ENCODE measurements at regions not wholly inside any gene's neighbourhood (a gene's known extent, or its start where the extent isn't known, plus 50 kb on each side); places are given as distances from the start of the nearest gene placed in this dataset.

- H3K27ac ChIP-seq, result no peak overlapping the region
- no peak overlapping the region for H3K4me3 ChIP-seq
- in situ Hi-C loops (cut with MboI; ENCODE audit: low pct_ligation_motif_present in 1 of 4, low pct_unique_long_range_greater_than_20kb in 1 of 4, low sequenced_read_pairs in 3 of 4) (no loop called here), intact Hi-C loops (cut with DNase I; ENCODE audit: low total_unique reads) (no loop called here)
- H3K27me3 ChIP-seq, result no peaks in the 10 kb centered on the region
- no peaks in the 10 kb centered on the region for H3K9me3 ChIP-seq
- DNase-seq, result no peak
- no peaks in the 10 kb centered on the region for H3K36me3 ChIP-seq
- H3K4me1 ChIP-seq, result no peaks in the 10 kb centered on the region
- no peak for TF ChIP-seq EP300 (IDR thresholded peaks at IDR 0.05; ENCODE audit: low read depth)
- no peak for TF ChIP-seq CTCF (IDR thresholded peaks at IDR 0.05)
- no peak for TF ChIP-seq POLR2AphosphoS5 (IDR thresholded peaks at IDR 0.05)
- no peak for TF ChIP-seq POLR2A (IDR thresholded peaks at IDR 0.05)
Measured at GRCh38 chr4:42205541-42205940, 53.1 kb upstream of the BEND4 start.

- 54 to 57% methylated on average over 2 of the region's 2 CpGs for WGBS, 2 donors (ENCODE audit: low coverage in 1 of 2)
- Histone ChIP-seq H3K27me3 (no peaks in the 10 kb centered on the region), H3K36me3 (no peaks in the 10 kb centered on the region), H3K27ac (no peak overlapping the region), H3K4me3 (no peak overlapping the region), H3K4me1 (no peaks in the 10 kb centered on the region), H3K9me3 (no peaks in the 10 kb centered on the region)
- intact Hi-C loops (cut with DNase I; ENCODE audit: low total_unique reads), result no loop called here
- DNase-seq, result no peak
- in situ Hi-C loops (cut with MboI; ENCODE audit: low pct_ligation_motif_present in 1 of 4, low pct_unique_long_range_greater_than_20kb in 1 of 4, low sequenced_read_pairs in 3 of 4), result no loop called here
- no peak for TF ChIP-seq EP300 (IDR thresholded peaks at IDR 0.05; ENCODE audit: low read depth)
- TF ChIP-seq POLR2A (IDR thresholded peaks at IDR 0.05), result no peak
- TF ChIP-seq POLR2AphosphoS5 (IDR thresholded peaks at IDR 0.05), result no peak
- no peak for TF ChIP-seq CTCF (IDR thresholded peaks at IDR 0.05)
Measured at GRCh38 chr4:42216664-42217063, 64.2 kb upstream of the BEND4 start.

- no peak for TF ChIP-seq EP300 (IDR thresholded peaks at IDR 0.05; ENCODE audit: low read depth)
- no peak for TF ChIP-seq POLR2A (IDR thresholded peaks at IDR 0.05)
- no peak for TF ChIP-seq POLR2AphosphoS5 (IDR thresholded peaks at IDR 0.05)
- no peak for TF ChIP-seq CTCF (IDR thresholded peaks at IDR 0.05)
- no peak for DNase-seq
- in situ Hi-C loops (cut with MboI; ENCODE audit: low pct_ligation_motif_present in 1 of 4, low pct_unique_long_range_greater_than_20kb in 1 of 4, low sequenced_read_pairs in 3 of 4) (no loop called here), intact Hi-C loops (cut with DNase I; ENCODE audit: low total_unique reads) (no loop called here)
- no peaks in the 10 kb centered on the region for H3K4me1 ChIP-seq
- H3K27me3 ChIP-seq, result no peaks in the 10 kb centered on the region
- no peaks in the 10 kb centered on the region for H3K9me3 ChIP-seq
- H3K36me3 ChIP-seq, result no peaks in the 10 kb centered on the region
- H3K27ac ChIP-seq, result no peak overlapping the region
- no peak overlapping the region for H3K4me3 ChIP-seq
- 36 to 67% methylated on average over 1 of the region's 1 CpG for WGBS, 2 donors (ENCODE audit: low coverage in 1 of 2)
Measured at GRCh38 chr4:42225286-42225685, 72.8 kb upstream of the BEND4 start.

GRCh38 chr4:42234817-42235216 is 82.4 kb upstream of the BEND4 start:
- intact Hi-C loops (cut with DNase I; ENCODE audit: low total_unique reads) (no loop called here), in situ Hi-C loops (cut with MboI; ENCODE audit: low pct_ligation_motif_present in 1 of 4, low pct_unique_long_range_greater_than_20kb in 1 of 4, low sequenced_read_pairs in 3 of 4) (no loop called here)
- TF ChIP-seq POLR2A (IDR thresholded peaks at IDR 0.05) (no peak), POLR2AphosphoS5 (IDR thresholded peaks at IDR 0.05) (no peak), CTCF (IDR thresholded peaks at IDR 0.05) (no peak), EP300 (IDR thresholded peaks at IDR 0.05; ENCODE audit: low read depth) (no peak)
- Histone ChIP-seq H3K4me3 (no peak overlapping the region), H3K27ac (no peak overlapping the region), H3K9me3 (no peaks in the 10 kb centered on the region), H3K36me3 (no peaks in the 10 kb centered on the region), H3K4me1 (no peaks in the 10 kb centered on the region), H3K27me3 (no peaks in the 10 kb centered on the region)
- DNase-seq, result no peak
- WGBS, 2 donors (ENCODE audit: low coverage in 1 of 2), result 87 to 100% methylated on average over 3 to 4 of the region's 4 CpGs

All from transverse colon (tissue), 4 donors.